ENCODE measurements at regions not wholly inside any gene's neighbourhood (a gene's known extent, or its start where the extent isn't known, plus 50 kb on each side); places are given as distances from the start of the nearest gene placed in this dataset.

GRCh38 chr4:63764400-63764799, 644.9 kb downstream of the TECRL start:
- POLR2A ChIA-PET (ENCODE audit: low non-redundant PET), result no interaction called here
- H3K4me3 ChIP-seq (ENCODE audit: low read depth, low read length, poor library complexity, severe bottlenecking), result no peak overlapping the region
- H3K4me1 ChIP-seq (ENCODE audit: insufficient read depth, low read length, poor library complexity, severe bottlenecking), result no peaks in the 10 kb centered on the region
- TF ChIP-seq CTCF (conservative IDR thresholded peaks at IDR 0.05; ENCODE audit: low read depth, low read length) (no peak), EZH2 (IDR thresholded peaks at IDR 0.05; ENCODE audit: borderline replicate concordance, low read depth, low read length, poor library complexity, severe bottlenecking) (no peak)
- BruUV-seq (replicated peaks), result no TSS peak
- CTCF ChIA-PET, result no interaction called here
- no peak for DNase-seq (ENCODE audit: low spot score)
- H3K27me3 ChIP-seq (replicated peaks; ENCODE audit: insufficient read depth, low read depth, low read length, poor library complexity), result no peaks in the 10 kb centered on the region
- intact Hi-C loops (cut with micrococcal nuclease; ENCODE audit: unreplicated experiment), result no loop called here
- H3K36me3 ChIP-seq (ENCODE audit: insufficient read depth, low read length, poor library complexity, severe bottlenecking), result no peaks in the 10 kb centered on the region
- H3K27ac ChIP-seq (ENCODE audit: low read depth, low read length, poor library complexity, severe bottlenecking), result no peak overlapping the region
- no peaks in the 10 kb centered on the region for H3K9me3 ChIP-seq (ENCODE audit: low read depth, low read length, poor library complexity, severe bottlenecking)

- Histone ChIP-seq H3K4me3 (ENCODE audit: low read depth, low read length, poor library complexity, severe bottlenecking) (no peak overlapping the region), H3K4me1 (ENCODE audit: insufficient read depth, low read length, poor library complexity, severe bottlenecking) (no peaks in the 10 kb centered on the region), H3K27ac (ENCODE audit: low read depth, low read length, poor library complexity, severe bottlenecking) (no peak overlapping the region), H3K27me3 (replicated peaks; ENCODE audit: insufficient read depth, low read depth, low read length, poor library complexity) (no peaks in the 10 kb centered on the region), H3K9me3 (ENCODE audit: low read depth, low read length, poor library complexity, severe bottlenecking) (no peaks in the 10 kb centered on the region), H3K36me3 (ENCODE audit: insufficient read depth, low read length, poor library complexity, severe bottlenecking) (no peaks in the 10 kb centered on the region)
- no peak for TF ChIP-seq CTCF (conservative IDR thresholded peaks at IDR 0.05; ENCODE audit: low read depth, low read length)
- TF ChIP-seq EZH2 (IDR thresholded peaks at IDR 0.05; ENCODE audit: borderline replicate concordance, low read depth, low read length, poor library complexity, severe bottlenecking), result no peak
- intact Hi-C loops (cut with micrococcal nuclease; ENCODE audit: unreplicated experiment), result no loop called here
- POLR2A ChIA-PET (ENCODE audit: low non-redundant PET), result no interaction called here
- no peak for DNase-seq (ENCODE audit: low spot score)
- no TSS peak for BruUV-seq (replicated peaks)
- CTCF ChIA-PET, result no interaction called here
These were observed 651.3 kb downstream of the TECRL start for GRCh38 chr4:63757929-63758328.

- CTCF ChIA-PET, result no interaction called here
- no peak for DNase-seq (ENCODE audit: low spot score)
- Histone ChIP-seq H3K4me3 (ENCODE audit: low read depth, low read length, poor library complexity, severe bottlenecking) (no peak overlapping the region), H3K9me3 (ENCODE audit: low read depth, low read length, poor library complexity, severe bottlenecking) (no peaks in the 10 kb centered on the region), H3K36me3 (ENCODE audit: insufficient read depth, low read length, poor library complexity, severe bottlenecking) (no peaks in the 10 kb centered on the region), H3K27ac (ENCODE audit: low read depth, low read length, poor library complexity, severe bottlenecking) (no peak overlapping the region), H3K4me1 (ENCODE audit: insufficient read depth, low read length, poor library complexity, severe bottlenecking) (no peaks in the 10 kb centered on the region), H3K27me3 (replicated peaks; ENCODE audit: insufficient read depth, low read depth, low read length, poor library complexity) (no peaks in the 10 kb centered on the region)
- POLR2A ChIA-PET (ENCODE audit: low non-redundant PET), result no interaction called here
- no peak for TF ChIP-seq EZH2 (IDR thresholded peaks at IDR 0.05; ENCODE audit: borderline replicate concordance, low read depth, low read length, poor library complexity, severe bottlenecking)
- TF ChIP-seq CTCF (conservative IDR thresholded peaks at IDR 0.05; ENCODE audit: low read depth, low read length), result no peak
- no TSS peak for BruUV-seq (replicated peaks)
- intact Hi-C loops (cut with micrococcal nuclease; ENCODE audit: unreplicated experiment), result no loop called here
These were observed 666.4 kb downstream of the TECRL start for GRCh38 chr4:63742882-63743281.

All from A673 (cell line).